WTC11 (cell line): ENCODE measurements at regions not wholly inside any gene's neighbourhood (a gene's known extent, or its start where the extent isn't known, plus 50 kb on each side); places are given as distances from the start of the nearest gene placed in this dataset.

Experiments used
- ATAC-seq: fragments of 200-7000 bp; cut with Tn5 transposase; 2 replicates; pipeline ENCODE4 v1.10.0; 2021; ENCODE audit warnings: mild to moderate bottlenecking, moderate library complexity
- CTCF ChIA-PET: fragments of 300-600 bp; sonication (Branson Sonifier 250); formaldehyde crosslinking; loops from one replicate; lab custom pipeline; 2021; ENCODE audit warnings: antibody characterized with exemption; lab: Charles Lee
- POLR2A ChIA-PET: fragments of 350-600 bp; sonication (Branson Sonifier 250); formaldehyde crosslinking; loops from one replicate; lab custom pipeline; 2021; ENCODE audit warnings: antibody characterized with exemption; lab: Charles Lee
- DNase-seq: peaks from one replicate; pipeline ENCODE4 v3.0.0; 2021; ENCODE audit warnings: low spot score
- H3K27ac Mint-ChIP-seq: 2 replicates; pipeline ENCODE4 v1.8.0; 2021; ENCODE audit warnings: mixed read lengths
- H3K27me3 Mint-ChIP-seq: 2 replicates; pipeline ENCODE4 v1.8.0; 2021; ENCODE audit warnings: low read depth, mild to moderate bottlenecking, moderate library complexity, mixed read lengths
- H3K36me3 Mint-ChIP-seq: 2 replicates; pipeline ENCODE4 v1.8.0; 2021; ENCODE audit warnings: mixed read lengths
- H3K4me1 Mint-ChIP-seq: 2 replicates; pipeline ENCODE4 v1.8.0; 2022; ENCODE audit warnings: mixed read lengths
- H3K4me3 Mint-ChIP-seq: 2 replicates; pipeline ENCODE4 v1.8.0; 2021; ENCODE audit warnings: mild to moderate bottlenecking, moderate library complexity, mixed read lengths
- H3K9me3 Mint-ChIP-seq: 2 replicates; pipeline ENCODE4 v1.8.0; 2021; ENCODE audit warnings: mixed read lengths
- ATF1 ChIP-seq: sonication (generic); formaldehyde crosslinking; IDR thresholded peaks from 2 replicates; pipeline ENCODE4 v1.8.1; 2023; ENCODE audit warnings: mild to moderate bottlenecking, moderate library complexity, missing genetic modification reagents
- GRHL2 ChIP-seq: fragments of 250-450 bp; sonication (Bioruptor Pico); IDR thresholded peaks from 2 replicates; pipeline ENCODE4 v1.8.0; 2022; ENCODE audit warnings: mild to moderate bottlenecking, moderate library complexity; ENCODE audit not compliant: insufficient replicate concordance, severe bottlenecking
- HMGA2 ChIP-seq: fragments of 250-450 bp; sonication (Bioruptor Pico); IDR thresholded peaks from 2 replicates; pipeline ENCODE4 v1.4.0; 2021; ENCODE audit warnings: mild to moderate bottlenecking, moderate library complexity
- JUN ChIP-seq: sonication (generic); formaldehyde crosslinking; IDR thresholded peaks from 2 replicates; pipeline ENCODE4 v1.8.0; 2023; ENCODE audit warnings: mild to moderate bottlenecking, missing genetic modification reagents
- NFATC4 ChIP-seq: fragments of 250-450 bp; sonication (Bioruptor Pico); IDR thresholded peaks from 2 replicates; pipeline ENCODE4 v1.9.0; 2021; ENCODE audit warnings: mild to moderate bottlenecking
- NR2C2 ChIP-seq: sonication (generic); formaldehyde crosslinking; IDR thresholded peaks from 2 replicates; pipeline ENCODE4 v1.8.0; 2022; ENCODE audit warnings: mild to moderate bottlenecking, missing genetic modification reagents
- NR3C1 ChIP-seq: sonication (generic); formaldehyde crosslinking; conservative IDR thresholded peaks from 2 replicates; pipeline ENCODE4 v1.8.1; 2023; ENCODE audit warnings: low read depth, mild to moderate bottlenecking, missing genetic modification reagents
- OVOL2 ChIP-seq: fragments of 250-450 bp; sonication (Bioruptor Pico); IDR thresholded peaks from 2 replicates; pipeline ENCODE4 v1.9.0; 2021; ENCODE audit warnings: mild to moderate bottlenecking, borderline replicate concordance
- TEAD4 ChIP-seq: sonication (generic); formaldehyde crosslinking; IDR thresholded peaks from 2 replicates; pipeline ENCODE4 v1.8.0; 2022; ENCODE audit warnings: mild to moderate bottlenecking, missing genetic modification reagents
- ZNF138 ChIP-seq: sonication (generic); formaldehyde crosslinking; conservative IDR thresholded peaks from 2 replicates; pipeline ENCODE4 v1.8.1; 2022; ENCODE audit warnings: mild to moderate bottlenecking, moderate library complexity, missing genetic modification reagents
- ZNF232 ChIP-seq: sonication (generic); formaldehyde crosslinking; IDR thresholded peaks from 2 replicates; pipeline ENCODE4 v1.8.0; 2022; ENCODE audit warnings: mild to moderate bottlenecking, missing genetic modification reagents
- ZNF396 ChIP-seq: fragments of 250-450 bp; sonication (Bioruptor Pico); IDR thresholded peaks from 2 replicates; pipeline ENCODE4 v1.8.0; 2021; ENCODE audit warnings: mild to moderate bottlenecking, moderate library complexity, borderline replicate concordance
- ZNF416 ChIP-seq: fragments of 250-450 bp; sonication (Bioruptor Pico); IDR thresholded peaks from 2 replicates; pipeline ENCODE4 v1.9.0; 2021; ENCODE audit warnings: mild to moderate bottlenecking, inconsistent platforms
- TF ChIP-seq, protein P1 (sequence below): sonication (generic); formaldehyde crosslinking; IDR thresholded peaks from 2 replicates; pipeline ENCODE4 v1.8.1; 2022; ENCODE audit warnings: mild to moderate bottlenecking, moderate library complexity, missing genetic modification reagents
- TF ChIP-seq, protein P2 (sequence below): fragments of 250-450 bp; sonication (Bioruptor Pico); IDR thresholded peaks from 2 replicates; pipeline ENCODE4 v1.9.0; 2021; ENCODE audit warnings: moderate library complexity, mild to moderate bottlenecking, inconsistent platforms, borderline replicate concordance
- TF ChIP-seq, protein P3 (sequence below): sonication (generic); formaldehyde crosslinking; IDR thresholded peaks from 2 replicates; pipeline ENCODE4 v1.8.1; 2023; ENCODE audit warnings: mild to moderate bottlenecking, missing genetic modification reagents, borderline replicate concordance
- TF ChIP-seq, protein P4 (sequence below): fragments of 250-450 bp; sonication (Bioruptor Pico); IDR thresholded peaks from 2 replicates; pipeline ENCODE4 v1.9.0; 2021; ENCODE audit warnings: mild to moderate bottlenecking, borderline replicate concordance
- TF ChIP-seq, protein P5 (sequence below): sonication (generic); formaldehyde crosslinking; IDR thresholded peaks from 2 replicates; pipeline ENCODE4 v1.8.1; 2023; ENCODE audit warnings: mild to moderate bottlenecking, moderate library complexity, missing genetic modification reagents
- TF ChIP-seq, protein P6 (sequence below): fragments of 250-450 bp; sonication (Bioruptor Pico); IDR thresholded peaks from 2 replicates; pipeline ENCODE4 v1.8.0; 2021; ENCODE audit warnings: mild to moderate bottlenecking
- TF ChIP-seq, protein P7 (sequence below): sonication (generic); formaldehyde crosslinking; IDR thresholded peaks from 2 replicates; pipeline ENCODE4 v1.8.0; 2022; ENCODE audit warnings: mild to moderate bottlenecking, missing genetic modification reagents

DNA sequence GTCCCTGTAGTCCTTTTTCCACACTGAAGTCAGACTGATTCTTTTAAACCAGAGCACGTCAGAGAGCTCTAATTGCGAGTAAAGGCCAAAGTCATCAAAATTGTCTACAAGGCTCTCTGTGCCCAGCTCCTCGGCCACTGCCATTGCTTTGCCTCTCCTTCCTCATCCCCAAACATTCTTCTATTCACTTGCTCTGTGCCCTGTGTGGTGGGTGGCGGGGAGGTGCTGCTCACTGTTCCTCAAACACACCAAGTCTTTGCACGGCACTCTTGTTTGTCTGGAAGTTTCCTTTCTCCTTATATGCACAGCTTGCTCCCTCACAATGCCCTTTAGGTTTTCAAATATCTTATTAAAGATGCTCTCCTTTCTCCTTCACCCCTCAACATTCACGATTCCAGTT, 100.1 kb upstream of the FSHR start (continued):
- TF ChIP-seq, protein P1, sequence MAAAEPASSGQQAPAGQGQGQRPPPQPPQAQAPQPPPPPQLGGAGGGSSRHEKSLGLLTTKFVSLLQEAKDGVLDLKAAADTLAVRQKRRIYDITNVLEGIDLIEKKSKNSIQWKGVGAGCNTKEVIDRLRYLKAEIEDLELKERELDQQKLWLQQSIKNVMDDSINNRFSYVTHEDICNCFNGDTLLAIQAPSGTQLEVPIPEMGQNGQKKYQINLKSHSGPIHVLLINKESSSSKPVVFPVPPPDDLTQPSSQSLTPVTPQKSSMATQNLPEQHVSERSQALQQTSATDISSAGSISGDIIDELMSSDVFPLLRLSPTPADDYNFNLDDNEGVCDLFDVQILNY, result no peak
- TF ChIP-seq NFATC4 (CRISPR knock-in tag) (no peak), ZNF396 (CRISPR knock-in tag) (no peak)

DNA sequence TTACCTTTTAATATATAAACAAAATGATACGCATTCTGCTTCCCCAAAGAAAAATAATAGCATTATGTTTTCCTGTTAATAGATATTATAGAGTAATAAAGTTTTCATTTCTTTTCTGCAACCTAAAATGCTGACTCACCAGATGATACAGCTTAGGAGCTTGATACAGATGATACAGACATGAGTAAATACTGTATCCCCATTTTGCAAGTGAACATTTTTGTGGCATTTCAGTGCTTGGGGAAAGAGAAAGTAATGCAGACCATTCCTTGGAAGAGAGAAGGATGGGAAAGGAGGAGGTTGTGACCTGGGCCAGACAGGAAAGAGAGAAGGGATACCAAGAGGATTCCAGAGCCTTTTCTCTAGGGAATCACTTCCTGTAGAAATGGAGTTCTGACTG, 97.5 kb upstream of the FSHR start:
- H3K27ac Mint-ChIP-seq, result no peak overlapping the region
- no peaks in the 10 kb centered on the region for H3K4me1 Mint-ChIP-seq
- CTCF ChIA-PET, result no interaction called here
- DNase-seq, result no peak
- POLR2A ChIA-PET, result no interaction called here
- TF ChIP-seq TEAD4 (CRISPR knock-in tag) (no peak), GRHL2 (CRISPR knock-in tag) (no peak), NR3C1 (CRISPR knock-in tag) (no peak), ZNF138 (CRISPR knock-in tag) (no peak), HMGA2 (CRISPR knock-in tag) (no peak), ATF1 (CRISPR knock-in tag) (no peak), ZNF416 (CRISPR knock-in tag) (no peak)
- TF ChIP-seq, protein P2, sequence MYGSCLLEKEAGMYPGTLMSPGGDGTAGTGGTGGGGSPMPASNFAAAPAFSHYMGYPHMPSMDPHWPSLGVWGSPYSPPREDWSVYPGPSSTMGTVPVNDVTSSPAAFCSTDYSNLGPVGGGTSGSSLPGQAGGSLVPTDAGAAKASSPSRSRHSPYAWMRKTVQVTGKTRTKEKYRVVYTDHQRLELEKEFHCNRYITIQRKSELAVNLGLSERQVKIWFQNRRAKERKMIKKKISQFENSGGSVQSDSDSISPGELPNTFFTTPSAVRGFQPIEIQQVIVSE (CRISPR knock-in tag), result no peak
- TF ChIP-seq, protein P3, sequence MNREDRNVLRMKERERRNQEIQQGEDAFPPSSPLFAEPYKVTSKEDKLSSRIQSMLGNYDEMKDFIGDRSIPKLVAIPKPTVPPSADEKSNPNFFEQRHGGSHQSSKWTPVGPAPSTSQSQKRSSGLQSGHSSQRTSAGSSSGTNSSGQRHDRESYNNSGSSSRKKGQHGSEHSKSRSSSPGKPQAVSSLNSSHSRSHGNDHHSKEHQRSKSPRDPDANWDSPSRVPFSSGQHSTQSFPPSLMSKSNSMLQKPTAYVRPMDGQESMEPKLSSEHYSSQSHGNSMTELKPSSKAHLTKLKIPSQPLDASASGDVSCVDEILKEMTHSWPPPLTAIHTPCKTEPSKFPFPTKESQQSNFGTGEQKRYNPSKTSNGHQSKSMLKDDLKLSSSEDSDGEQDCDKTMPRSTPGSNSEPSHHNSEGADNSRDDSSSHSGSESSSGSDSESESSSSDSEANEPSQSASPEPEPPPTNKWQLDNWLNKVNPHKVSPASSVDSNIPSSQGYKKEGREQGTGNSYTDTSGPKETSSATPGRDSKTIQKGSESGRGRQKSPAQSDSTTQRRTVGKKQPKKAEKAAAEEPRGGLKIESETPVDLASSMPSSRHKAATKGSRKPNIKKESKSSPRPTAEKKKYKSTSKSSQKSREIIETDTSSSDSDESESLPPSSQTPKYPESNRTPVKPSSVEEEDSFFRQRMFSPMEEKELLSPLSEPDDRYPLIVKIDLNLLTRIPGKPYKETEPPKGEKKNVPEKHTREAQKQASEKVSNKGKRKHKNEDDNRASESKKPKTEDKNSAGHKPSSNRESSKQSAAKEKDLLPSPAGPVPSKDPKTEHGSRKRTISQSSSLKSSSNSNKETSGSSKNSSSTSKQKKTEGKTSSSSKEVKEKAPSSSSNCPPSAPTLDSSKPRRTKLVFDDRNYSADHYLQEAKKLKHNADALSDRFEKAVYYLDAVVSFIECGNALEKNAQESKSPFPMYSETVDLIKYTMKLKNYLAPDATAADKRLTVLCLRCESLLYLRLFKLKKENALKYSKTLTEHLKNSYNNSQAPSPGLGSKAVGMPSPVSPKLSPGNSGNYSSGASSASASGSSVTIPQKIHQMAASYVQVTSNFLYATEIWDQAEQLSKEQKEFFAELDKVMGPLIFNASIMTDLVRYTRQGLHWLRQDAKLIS (CRISPR knock-in tag), result no peak
- no peak for ATAC-seq
- no peaks in the 10 kb centered on the region for H3K36me3 Mint-ChIP-seq
- H3K27me3 Mint-ChIP-seq, result no peaks in the 10 kb centered on the region
- H3K4me3 Mint-ChIP-seq, result no peak overlapping the region
- peaks cover 12% of the 10 kb centered on the region for H3K9me3 Mint-ChIP-seq

DNA sequence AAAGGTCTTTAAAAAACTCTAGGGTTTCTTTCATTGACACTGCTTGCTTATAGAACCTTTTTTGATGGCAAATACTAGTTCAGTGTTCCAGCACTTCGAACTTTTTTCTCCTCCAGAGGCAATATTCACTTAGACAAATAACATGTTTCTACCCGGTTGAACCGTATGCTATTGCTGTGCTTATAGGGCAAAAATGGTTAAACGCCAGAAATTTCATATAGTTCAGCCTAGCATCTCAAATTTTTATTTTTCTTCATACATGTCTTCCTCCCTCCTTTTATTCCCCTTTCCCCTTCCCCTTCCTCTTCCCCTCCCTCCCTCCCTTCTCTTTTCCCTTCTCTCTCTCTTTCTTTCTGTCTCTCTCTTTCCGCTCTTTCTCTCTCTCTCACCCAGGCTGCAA, 96.9 kb upstream of the FSHR start:
- no peak overlapping the region for H3K27ac Mint-ChIP-seq
- H3K36me3 Mint-ChIP-seq, result no peaks in the 10 kb centered on the region
- ATAC-seq, result no peak
- peaks cover 14% of the 10 kb centered on the region for H3K9me3 Mint-ChIP-seq
- H3K27me3 Mint-ChIP-seq, result no peaks in the 10 kb centered on the region
- ChIA-PET POLR2A (no interaction called here), CTCF (no interaction called here)
- no peak overlapping the region for H3K4me3 Mint-ChIP-seq
- H3K4me1 Mint-ChIP-seq, result no peaks in the 10 kb centered on the region
- no peak for DNase-seq
- TF ChIP-seq JUN, result no peak
- TF ChIP-seq, protein P4, sequence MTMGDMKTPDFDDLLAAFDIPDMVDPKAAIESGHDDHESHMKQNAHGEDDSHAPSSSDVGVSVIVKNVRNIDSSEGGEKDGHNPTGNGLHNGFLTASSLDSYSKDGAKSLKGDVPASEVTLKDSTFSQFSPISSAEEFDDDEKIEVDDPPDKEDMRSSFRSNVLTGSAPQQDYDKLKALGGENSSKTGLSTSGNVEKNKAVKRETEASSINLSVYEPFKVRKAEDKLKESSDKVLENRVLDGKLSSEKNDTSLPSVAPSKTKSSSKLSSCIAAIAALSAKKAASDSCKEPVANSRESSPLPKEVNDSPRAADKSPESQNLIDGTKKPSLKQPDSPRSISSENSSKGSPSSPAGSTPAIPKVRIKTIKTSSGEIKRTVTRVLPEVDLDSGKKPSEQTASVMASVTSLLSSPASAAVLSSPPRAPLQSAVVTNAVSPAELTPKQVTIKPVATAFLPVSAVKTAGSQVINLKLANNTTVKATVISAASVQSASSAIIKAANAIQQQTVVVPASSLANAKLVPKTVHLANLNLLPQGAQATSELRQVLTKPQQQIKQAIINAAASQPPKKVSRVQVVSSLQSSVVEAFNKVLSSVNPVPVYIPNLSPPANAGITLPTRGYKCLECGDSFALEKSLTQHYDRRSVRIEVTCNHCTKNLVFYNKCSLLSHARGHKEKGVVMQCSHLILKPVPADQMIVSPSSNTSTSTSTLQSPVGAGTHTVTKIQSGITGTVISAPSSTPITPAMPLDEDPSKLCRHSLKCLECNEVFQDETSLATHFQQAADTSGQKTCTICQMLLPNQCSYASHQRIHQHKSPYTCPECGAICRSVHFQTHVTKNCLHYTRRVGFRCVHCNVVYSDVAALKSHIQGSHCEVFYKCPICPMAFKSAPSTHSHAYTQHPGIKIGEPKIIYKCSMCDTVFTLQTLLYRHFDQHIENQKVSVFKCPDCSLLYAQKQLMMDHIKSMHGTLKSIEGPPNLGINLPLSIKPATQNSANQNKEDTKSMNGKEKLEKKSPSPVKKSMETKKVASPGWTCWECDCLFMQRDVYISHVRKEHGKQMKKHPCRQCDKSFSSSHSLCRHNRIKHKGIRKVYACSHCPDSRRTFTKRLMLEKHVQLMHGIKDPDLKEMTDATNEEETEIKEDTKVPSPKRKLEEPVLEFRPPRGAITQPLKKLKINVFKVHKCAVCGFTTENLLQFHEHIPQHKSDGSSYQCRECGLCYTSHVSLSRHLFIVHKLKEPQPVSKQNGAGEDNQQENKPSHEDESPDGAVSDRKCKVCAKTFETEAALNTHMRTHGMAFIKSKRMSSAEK (CRISPR knock-in tag), result no peak
- no peak for TF ChIP-seq NR2C2 (CRISPR knock-in tag)
- no peak for TF ChIP-seq OVOL2
- TF ChIP-seq, protein P5, sequence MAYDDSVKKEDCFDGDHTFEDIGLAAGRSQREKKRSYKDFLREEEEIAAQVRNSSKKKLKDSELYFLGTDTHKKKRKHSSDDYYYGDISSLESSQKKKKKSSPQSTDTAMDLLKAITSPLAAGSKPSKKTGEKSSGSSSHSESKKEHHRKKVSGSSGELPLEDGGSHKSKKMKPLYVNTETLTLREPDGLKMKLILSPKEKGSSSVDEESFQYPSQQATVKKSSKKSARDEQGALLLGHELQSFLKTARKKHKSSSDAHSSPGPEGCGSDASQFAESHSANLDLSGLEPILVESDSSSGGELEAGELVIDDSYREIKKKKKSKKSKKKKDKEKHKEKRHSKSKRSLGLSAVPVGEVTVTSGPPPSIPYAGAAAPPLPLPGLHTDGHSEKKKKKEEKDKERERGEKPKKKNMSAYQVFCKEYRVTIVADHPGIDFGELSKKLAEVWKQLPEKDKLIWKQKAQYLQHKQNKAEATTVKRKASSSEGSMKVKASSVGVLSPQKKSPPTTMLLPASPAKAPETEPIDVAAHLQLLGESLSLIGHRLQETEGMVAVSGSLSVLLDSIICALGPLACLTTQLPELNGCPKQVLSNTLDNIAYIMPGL, result no peak
- TF ChIP-seq, protein P6, sequence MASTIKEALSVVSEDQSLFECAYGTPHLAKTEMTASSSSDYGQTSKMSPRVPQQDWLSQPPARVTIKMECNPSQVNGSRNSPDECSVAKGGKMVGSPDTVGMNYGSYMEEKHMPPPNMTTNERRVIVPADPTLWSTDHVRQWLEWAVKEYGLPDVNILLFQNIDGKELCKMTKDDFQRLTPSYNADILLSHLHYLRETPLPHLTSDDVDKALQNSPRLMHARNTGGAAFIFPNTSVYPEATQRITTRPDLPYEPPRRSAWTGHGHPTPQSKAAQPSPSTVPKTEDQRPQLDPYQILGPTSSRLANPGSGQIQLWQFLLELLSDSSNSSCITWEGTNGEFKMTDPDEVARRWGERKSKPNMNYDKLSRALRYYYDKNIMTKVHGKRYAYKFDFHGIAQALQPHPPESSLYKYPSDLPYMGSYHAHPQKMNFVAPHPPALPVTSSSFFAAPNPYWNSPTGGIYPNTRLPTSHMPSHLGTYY, result no peak
- no peak for TF ChIP-seq ZNF138 (CRISPR knock-in tag)
- TF ChIP-seq ZNF232 (CRISPR knock-in tag), result no peak
- TF ChIP-seq, protein P7, sequence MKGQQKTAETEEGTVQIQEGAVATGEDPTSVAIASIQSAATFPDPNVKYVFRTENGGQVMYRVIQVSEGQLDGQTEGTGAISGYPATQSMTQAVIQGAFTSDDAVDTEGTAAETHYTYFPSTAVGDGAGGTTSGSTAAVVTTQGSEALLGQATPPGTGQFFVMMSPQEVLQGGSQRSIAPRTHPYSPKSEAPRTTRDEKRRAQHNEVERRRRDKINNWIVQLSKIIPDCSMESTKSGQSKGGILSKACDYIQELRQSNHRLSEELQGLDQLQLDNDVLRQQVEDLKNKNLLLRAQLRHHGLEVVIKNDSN (CRISPR knock-in tag), result no peak
